GM12891 (cell line): ENCODE measurements at regions not wholly inside any gene's neighbourhood (a gene's known extent, or its start where the extent isn't known, plus 50 kb on each side); places are given as distances from the start of the nearest gene placed in this dataset.

Experiments
- POLR2A ChIP-seq: IDR thresholded peaks from 2 replicates; pipeline ENCODE4 v1.6.1; 2011; ENCODE audit warnings: low read depth, low read length, control low read depth
- POLR2AphosphoS5 ChIP-seq: IDR thresholded peaks from 2 replicates; pipeline ENCODE4 v1.6.1; 2011; ENCODE audit warnings: low read depth, low read length, control low read depth
- POU2F2 ChIP-seq: IDR thresholded peaks from 2 replicates; pipeline ENCODE4 v1.6.1; 2011; ENCODE audit warnings: low read depth, mild to moderate bottlenecking, control low read depth, low read length, moderate library complexity
- SPI1 ChIP-seq: IDR thresholded peaks from 2 replicates; pipeline ENCODE4 v1.6.1; 2011; ENCODE audit warnings: low read depth, low read length, control low read depth
- TAF1 ChIP-seq: IDR thresholded peaks from 2 replicates; pipeline ENCODE4 v1.6.1; 2011; ENCODE audit warnings: low read depth, low read length, control low read depth

DNA sequence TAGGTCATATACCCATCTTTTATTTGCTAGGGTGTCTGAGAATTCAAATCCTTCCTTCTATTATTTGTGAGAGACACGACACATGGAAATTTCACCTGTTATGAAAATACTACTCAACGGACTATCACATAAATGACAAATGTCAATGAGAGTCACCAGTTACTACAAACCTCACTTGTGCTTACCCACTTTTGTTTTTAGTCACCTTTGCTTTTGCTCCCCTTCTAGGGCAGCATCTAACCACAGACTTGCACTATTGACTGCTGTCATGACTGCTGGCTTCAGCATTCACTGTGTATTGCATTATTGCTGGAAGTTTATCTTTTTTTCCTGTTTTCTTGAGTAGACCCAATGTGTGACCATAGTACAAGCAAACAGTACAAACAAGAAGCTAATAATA is 1048.0 kb downstream of the PLA2G4A start:
- TF ChIP-seq POLR2A = no peak
- no peak for TF ChIP-seq POLR2AphosphoS5
- TF ChIP-seq POU2F2 = no peak
- TF ChIP-seq TAF1 = no peak
- TF ChIP-seq SPI1 = no peak
